Neural progenitor cell (in vitro differentiated cells): ENCODE measurements at regions not wholly inside any gene's neighbourhood (a gene's known extent, or its start where the extent isn't known, plus 50 kb on each side); places are given as distances from the start of the nearest gene placed in this dataset.

Experiments
- DNase-seq: peaks from one replicate; pipeline ENCODE4 v3.0.0-alpha.2; 2016; ENCODE audit warnings: low spot score
- H2AFZ ChIP-seq: fragments of 200-600 bp; sonication (generic); replicated peaks from 2 replicates; pipeline ENCODE4 v1.6.1; 2016; ENCODE audit warnings: antibody characterized with exemption
- H3F3A ChIP-seq: fragments of 200-600 bp; sonication (generic); 2 replicates; pipeline ENCODE4 v1.6.1; 2016; ENCODE audit warnings: antibody characterized with exemption, low read depth
- H3K27ac ChIP-seq: fragments of 200-600 bp; sonication (generic); 2 replicates; pipeline ENCODE4 v1.5.1; 2016; ENCODE audit warnings: mild to moderate bottlenecking
- H3K27me3 ChIP-seq: fragments of 200-600 bp; sonication (generic); 2 replicates; pipeline ENCODE4 v1.6.1; 2016; ENCODE audit warnings: mild to moderate bottlenecking, moderate library complexity
- H3K36me3 ChIP-seq: fragments of 200-600 bp; sonication (generic); 2 replicates; pipeline ENCODE4 v1.5.1; 2016
- H3K4me1 ChIP-seq: fragments of 200-600 bp; sonication (generic); 2 replicates; pipeline ENCODE4 v1.6.1; 2016; ENCODE audit warnings: mixed run types
- H3K4me2 ChIP-seq: fragments of 200-600 bp; sonication (generic); 2 replicates; pipeline ENCODE4 v1.6.1; 2016
- H3K4me3 ChIP-seq: fragments of 200-600 bp; sonication (generic); 2 replicates; pipeline ENCODE4 v1.5.1; 2016
- H3K79me2 ChIP-seq: fragments of 200-600 bp; sonication (generic); 2 replicates; pipeline ENCODE4 v1.6.1; 2016; ENCODE audit warnings: low read depth
- H3K9ac ChIP-seq: fragments of 200-600 bp; sonication (generic); 2 replicates; pipeline ENCODE4 v1.6.1; 2016
- H3K9me3 ChIP-seq: fragments of 200-600 bp; sonication (generic); 2 replicates; pipeline ENCODE4 v1.5.1; 2016; ENCODE audit warnings: low read depth
- H4K20me1 ChIP-seq: fragments of 200-600 bp; sonication (generic); 2 replicates; pipeline ENCODE4 v1.6.1; 2016; ENCODE audit warnings: low read depth
- H3K27ac Mint-ChIP-seq: 3 replicates; pipeline ENCODE4 v1.8.0; 2021; ENCODE audit warnings: mixed read lengths
- H3K27me3 Mint-ChIP-seq: 2 replicates; pipeline ENCODE4 v1.8.0; 2022; ENCODE audit warnings: low read depth, mild to moderate bottlenecking, inconsistent platforms, moderate library complexity, mixed read lengths; ENCODE audit not compliant: insufficient read depth
- H3K36me3 Mint-ChIP-seq: 3 replicates; pipeline ENCODE4 v1.8.0; 2021; ENCODE audit warnings: mixed read lengths
- H3K4me1 Mint-ChIP-seq: 3 replicates; pipeline ENCODE4 v1.8.0; 2021; ENCODE audit warnings: mixed read lengths
- H3K4me3 Mint-ChIP-seq: 3 replicates; pipeline ENCODE4 v1.8.0; 2021; ENCODE audit warnings: mild to moderate bottlenecking, moderate library complexity, mixed read lengths
- H3K9me3 Mint-ChIP-seq: 3 replicates; pipeline ENCODE4 v1.8.0; 2020; ENCODE audit warnings: mixed read lengths
- EZH2 ChIP-seq: fragments of 200-600 bp; sonication (generic); IDR thresholded peaks from 2 replicates; pipeline ENCODE4 v1.6.1; 2017; ENCODE audit warnings: antibody characterized with exemption, mild to moderate bottlenecking, moderate library complexity
- EZH2phosphoT487 ChIP-seq: fragments of 200-600 bp; sonication (generic); IDR thresholded peaks from 2 replicates; pipeline ENCODE4 v1.6.1; 2017; ENCODE audit warnings: antibody characterized with exemption
- TF ChIP-seq, protein P1 (sequence below): fragments of 200-600 bp; sonication (generic); IDR thresholded peaks from 2 replicates; pipeline ENCODE4 v1.5.1; 2017; ENCODE audit warnings: antibody characterized with exemption, mild to moderate bottlenecking

DNA sequence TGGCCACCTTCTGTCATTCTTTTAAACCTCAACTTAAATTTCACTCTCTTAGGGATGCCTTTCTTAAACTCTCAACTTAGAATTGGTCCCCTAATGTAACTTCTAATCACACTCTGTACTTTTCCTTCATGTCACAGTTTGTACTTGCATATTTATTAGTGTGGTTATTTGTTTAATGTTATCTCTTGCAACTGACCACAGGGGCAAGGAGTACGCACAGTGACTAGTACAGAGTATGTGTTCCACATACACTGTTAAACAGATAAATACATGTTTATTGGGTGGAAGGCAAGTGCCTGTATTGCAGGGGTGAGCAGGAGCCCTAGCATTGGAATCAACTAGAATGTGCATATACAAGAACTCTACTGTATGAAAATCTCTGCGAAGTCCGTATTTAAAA, 554.0 kb downstream of the INSC start:
- Histone ChIP-seq H3K27me3 (no peaks in the 10 kb centered on the region), H4K20me1 (no peaks in the 10 kb centered on the region), H3K4me3 (no peak overlapping the region), H3K4me1 (peaks cover 8% of the 10 kb centered on the region), H3K79me2 (no peaks in the 10 kb centered on the region), H3K4me2 (no peak overlapping the region), H3K36me3 (no peaks in the 10 kb centered on the region), H2AFZ (no peak overlapping the region), H3K9ac (no peak overlapping the region), H3F3A (peaks cover 5% of the 10 kb centered on the region), H3K27ac (no peak overlapping the region), H3K9me3 (no peaks in the 10 kb centered on the region)
- H3K4me1 Mint-ChIP-seq = peaks cover 26% of the 10 kb centered on the region
- peaks cover 7% of the 10 kb centered on the region for H3K27me3 Mint-ChIP-seq
- H3K4me3 Mint-ChIP-seq = no peak overlapping the region
- H3K27ac Mint-ChIP-seq = no peak overlapping the region
- H3K9me3 Mint-ChIP-seq = peaks cover 9% of the 10 kb centered on the region
- TF ChIP-seq, protein P1, sequence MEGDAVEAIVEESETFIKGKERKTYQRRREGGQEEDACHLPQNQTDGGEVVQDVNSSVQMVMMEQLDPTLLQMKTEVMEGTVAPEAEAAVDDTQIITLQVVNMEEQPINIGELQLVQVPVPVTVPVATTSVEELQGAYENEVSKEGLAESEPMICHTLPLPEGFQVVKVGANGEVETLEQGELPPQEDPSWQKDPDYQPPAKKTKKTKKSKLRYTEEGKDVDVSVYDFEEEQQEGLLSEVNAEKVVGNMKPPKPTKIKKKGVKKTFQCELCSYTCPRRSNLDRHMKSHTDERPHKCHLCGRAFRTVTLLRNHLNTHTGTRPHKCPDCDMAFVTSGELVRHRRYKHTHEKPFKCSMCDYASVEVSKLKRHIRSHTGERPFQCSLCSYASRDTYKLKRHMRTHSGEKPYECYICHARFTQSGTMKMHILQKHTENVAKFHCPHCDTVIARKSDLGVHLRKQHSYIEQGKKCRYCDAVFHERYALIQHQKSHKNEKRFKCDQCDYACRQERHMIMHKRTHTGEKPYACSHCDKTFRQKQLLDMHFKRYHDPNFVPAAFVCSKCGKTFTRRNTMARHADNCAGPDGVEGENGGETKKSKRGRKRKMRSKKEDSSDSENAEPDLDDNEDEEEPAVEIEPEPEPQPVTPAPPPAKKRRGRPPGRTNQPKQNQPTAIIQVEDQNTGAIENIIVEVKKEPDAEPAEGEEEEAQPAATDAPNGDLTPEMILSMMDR = no peak
- TF ChIP-seq EZH2phosphoT487 (no peak), EZH2 (no peak)
- H3K36me3 Mint-ChIP-seq = peaks cover 3% of the 10 kb centered on the region
- no peak for DNase-seq

DNA sequence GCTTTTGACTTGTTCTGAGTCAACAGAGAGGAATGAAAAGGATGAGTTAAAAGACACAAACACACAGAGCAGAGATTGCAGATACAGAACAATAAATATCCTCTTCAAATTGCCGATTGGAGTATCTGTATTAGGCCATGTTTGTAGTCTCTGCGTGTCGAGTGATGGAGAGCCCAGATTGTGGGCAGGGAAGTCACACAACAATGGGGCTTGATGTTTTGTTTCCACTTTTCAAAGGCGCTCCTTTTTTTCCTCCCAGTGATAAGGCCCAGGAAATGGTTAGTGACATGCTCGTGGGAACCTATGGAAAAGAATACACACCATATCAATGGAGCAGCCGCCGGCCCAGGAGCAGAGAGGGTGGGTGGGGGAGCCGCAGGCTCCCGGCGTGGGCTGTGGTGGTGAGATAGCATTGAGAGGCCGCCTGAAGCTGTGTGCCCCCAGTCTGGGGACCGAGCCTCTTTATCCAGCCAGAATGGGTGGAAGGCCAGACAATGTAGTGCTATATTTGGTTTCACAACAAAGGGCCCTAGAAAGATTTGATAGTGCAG, 555.9 kb downstream of the INSC start:
- Histone ChIP-seq H4K20me1 (no peaks in the 10 kb centered on the region), H3K79me2 (no peaks in the 10 kb centered on the region), H3K27ac (no peak overlapping the region), H2AFZ (peak overlapping the region; percentile 39), H3K9ac (no peak overlapping the region), H3K27me3 (no peaks in the 10 kb centered on the region), H3K4me1 (no peaks in the 10 kb centered on the region), H3F3A (no peaks in the 10 kb centered on the region), H3K4me3 (no peak overlapping the region), H3K9me3 (no peaks in the 10 kb centered on the region), H3K36me3 (no peaks in the 10 kb centered on the region), H3K4me2 (no peak overlapping the region)
- no peak for DNase-seq
- Mint-ChIP-seq H3K27ac (peak overlapping the region; percentile 51), H3K4me3 (no peak overlapping the region), H3K27me3 (peaks cover 6% of the 10 kb centered on the region), H3K36me3 (peaks cover 3% of the 10 kb centered on the region), H3K4me1 (peaks cover 9% of the 10 kb centered on the region), H3K9me3 (peaks cover 9% of the 10 kb centered on the region)
- TF ChIP-seq, protein P1 = no peak
- no peak for TF ChIP-seq EZH2
- no peak for TF ChIP-seq EZH2phosphoT487

DNA sequence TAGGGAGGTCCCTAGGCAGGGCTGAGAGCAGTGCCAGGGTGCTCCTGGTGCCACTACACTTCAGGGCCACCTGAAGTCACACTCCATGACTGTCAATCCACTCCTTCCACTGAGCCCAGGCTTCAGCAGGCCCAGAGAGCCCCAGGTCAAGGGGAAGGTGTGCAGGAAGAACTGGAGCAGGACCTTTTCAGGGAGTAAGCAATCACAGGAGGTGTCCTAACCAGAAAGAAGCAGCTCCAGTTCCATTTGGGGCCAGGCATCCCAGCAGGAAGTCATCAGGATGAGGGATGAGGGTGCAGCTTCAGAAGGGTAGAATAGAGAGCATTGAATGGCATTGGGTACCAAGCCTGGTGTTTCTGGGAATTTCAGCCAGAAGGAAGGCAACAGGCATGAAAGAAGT, 556.5 kb downstream of the INSC start:
- H2AFZ ChIP-seq = peak overlapping the region; percentile 39

More for the DNA sequence above, 556.5 kb downstream of the INSC start:
- no peak overlapping the region for H3K4me3 ChIP-seq
- H3K79me2 ChIP-seq = no peaks in the 10 kb centered on the region
- DNase-seq = no peak
- Mint-ChIP-seq H3K4me1 (peaks cover 9% of the 10 kb centered on the region), H3K27me3 (peaks cover 4% of the 10 kb centered on the region), H3K27ac (peak overlapping the region; percentile 51), H3K36me3 (peaks cover 3% of the 10 kb centered on the region), H3K4me3 (no peak overlapping the region), H3K9me3 (peaks cover 10% of the 10 kb centered on the region)
- no peaks in the 10 kb centered on the region for H3K36me3 ChIP-seq
- H3F3A ChIP-seq = no peaks in the 10 kb centered on the region
- TF ChIP-seq, protein P1 = no peak
- TF ChIP-seq EZH2phosphoT487 = no peak
- no peak for TF ChIP-seq EZH2
- H3K4me1 ChIP-seq = no peaks in the 10 kb centered on the region
- H3K27ac ChIP-seq = no peak overlapping the region
- no peak overlapping the region for H3K9ac ChIP-seq
- peaks cover under 1% of the 10 kb centered on the region for H3K9me3 ChIP-seq
- H3K27me3 ChIP-seq = no peaks in the 10 kb centered on the region
- H4K20me1 ChIP-seq = no peaks in the 10 kb centered on the region
- H3K4me2 ChIP-seq = no peak overlapping the region
